HG03378 (cell line): ENCODE measurements at regions not wholly inside any gene's neighbourhood (a gene's known extent, or its start where the extent isn't known, plus 50 kb on each side); places are given as distances from the start of the nearest gene placed in this dataset.
"Not testable (repeated sequence)": the region's sequence is repeated elsewhere in the genome, so short reads cannot be mapped to it uniquely, and the experiment has no call there.

Experiments
- ATAC-seq: cut with Tn5 transposase; IDR thresholded peaks from one replicate; pipeline ENCODE4 v1.9.1; 2021; ENCODE audit warnings: mild to moderate bottlenecking, moderate library complexity; ENCODE audit not compliant: unreplicated experiment

DNA sequence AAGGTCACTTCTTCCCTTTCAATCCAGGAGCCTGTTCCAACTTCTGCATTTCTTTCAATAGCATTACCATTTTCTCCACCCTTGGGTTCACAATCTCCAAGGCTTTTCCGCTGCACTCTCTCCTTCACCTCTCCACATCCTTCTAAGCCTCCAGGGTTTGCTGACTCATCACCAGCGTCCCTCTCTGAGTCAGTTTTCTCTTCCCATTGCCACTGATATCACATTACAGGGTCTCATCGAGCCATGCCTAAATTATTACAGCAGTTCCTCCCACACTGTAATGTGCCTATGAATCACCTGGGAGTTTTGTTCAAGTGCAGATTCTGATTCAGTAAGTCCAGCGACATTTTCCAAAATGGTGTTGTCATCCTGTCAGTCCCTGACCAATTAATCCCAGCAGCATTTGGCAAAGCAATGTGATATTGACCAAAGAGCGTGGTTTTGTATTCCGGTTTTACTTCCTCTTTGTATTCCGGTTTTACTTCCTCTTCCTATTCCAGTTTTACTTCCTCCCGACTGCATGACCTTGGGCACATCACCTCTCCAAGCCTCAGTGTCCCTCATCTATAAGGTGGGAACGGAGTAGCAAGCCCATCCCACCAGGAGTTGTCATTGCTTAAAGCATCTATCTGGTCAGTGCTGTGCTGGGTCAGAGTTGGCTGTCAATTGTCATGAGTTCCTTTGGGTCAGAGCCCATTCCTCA, 208.3 kb upstream of the NBPF12 start:
- ATAC-seq, result not testable (repeated sequence)

DNA sequence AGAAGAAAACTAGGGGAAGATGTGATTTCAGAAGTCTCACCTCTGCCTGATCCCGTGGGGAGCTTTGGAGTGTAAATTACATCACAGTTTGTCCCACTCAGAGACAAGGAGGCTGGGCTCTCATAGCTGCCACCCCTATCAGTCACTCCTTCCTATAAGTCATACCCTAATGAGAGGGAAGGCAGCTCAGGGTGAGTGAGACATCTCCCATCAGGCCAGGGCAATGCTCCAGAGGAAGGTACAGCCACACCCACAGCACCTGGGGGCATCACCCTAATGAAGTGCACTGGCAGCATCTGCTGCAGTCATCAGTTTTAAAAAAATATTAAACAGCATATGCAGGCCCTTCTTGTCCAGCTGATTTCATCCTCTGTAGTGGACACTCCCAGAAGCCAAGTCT, 223.1 kb upstream of the NBPF12 start:
- not testable (repeated sequence) for ATAC-seq

DNA sequence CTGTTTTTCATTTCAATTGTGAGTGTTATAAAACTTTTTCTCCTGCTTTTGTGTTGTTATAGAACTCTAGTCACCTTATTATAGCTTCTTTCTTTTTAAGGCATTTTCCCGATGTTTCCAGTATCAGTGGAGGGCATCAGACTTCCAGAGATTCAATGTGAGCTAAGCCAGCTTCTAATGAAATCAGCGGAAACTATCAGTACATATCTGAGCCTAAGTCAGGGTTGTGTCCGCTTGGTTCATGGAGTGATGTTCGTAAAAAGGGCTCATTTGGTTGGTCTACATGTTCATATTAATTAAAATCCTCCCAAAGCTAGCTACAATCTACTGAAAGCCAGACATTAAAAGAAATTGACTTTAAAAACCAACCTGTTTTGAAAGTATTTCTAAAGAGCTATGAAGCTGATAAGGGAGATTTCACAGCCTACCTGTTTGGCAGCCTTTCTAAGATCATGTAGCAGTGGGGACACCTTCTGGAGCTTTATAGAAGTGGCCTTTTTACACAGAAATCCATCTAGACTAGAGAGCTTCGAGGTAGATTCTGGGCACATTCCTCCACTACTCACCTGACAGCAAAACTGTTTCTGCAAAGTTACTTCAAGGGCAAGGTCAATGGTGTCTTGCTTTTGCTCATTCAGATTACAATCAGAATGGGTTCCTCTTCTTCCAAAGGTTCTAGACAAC, 227.1 kb upstream of the NBPF12 start:
- ATAC-seq, result not testable (repeated sequence)

DNA sequence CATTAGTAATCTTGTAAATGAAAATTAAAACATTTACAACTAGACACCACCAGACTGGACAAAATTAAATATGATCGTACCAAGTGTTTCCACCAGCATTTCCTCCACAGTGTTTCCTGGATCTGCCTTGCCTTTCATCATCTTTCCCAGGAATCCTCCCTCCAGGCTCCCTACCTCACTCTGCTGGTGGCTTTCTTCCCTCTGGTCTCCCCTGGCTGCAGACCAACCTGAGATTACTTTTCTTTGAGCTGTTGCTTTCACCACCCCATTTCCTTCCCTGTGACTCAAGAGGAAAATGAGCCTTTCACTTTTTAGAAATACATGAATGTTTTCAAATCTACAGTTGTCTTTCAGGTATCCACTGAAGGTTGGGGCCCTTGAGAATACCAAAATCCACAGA, 228.8 kb upstream of the NBPF12 start:
- not testable (repeated sequence) for ATAC-seq

DNA sequence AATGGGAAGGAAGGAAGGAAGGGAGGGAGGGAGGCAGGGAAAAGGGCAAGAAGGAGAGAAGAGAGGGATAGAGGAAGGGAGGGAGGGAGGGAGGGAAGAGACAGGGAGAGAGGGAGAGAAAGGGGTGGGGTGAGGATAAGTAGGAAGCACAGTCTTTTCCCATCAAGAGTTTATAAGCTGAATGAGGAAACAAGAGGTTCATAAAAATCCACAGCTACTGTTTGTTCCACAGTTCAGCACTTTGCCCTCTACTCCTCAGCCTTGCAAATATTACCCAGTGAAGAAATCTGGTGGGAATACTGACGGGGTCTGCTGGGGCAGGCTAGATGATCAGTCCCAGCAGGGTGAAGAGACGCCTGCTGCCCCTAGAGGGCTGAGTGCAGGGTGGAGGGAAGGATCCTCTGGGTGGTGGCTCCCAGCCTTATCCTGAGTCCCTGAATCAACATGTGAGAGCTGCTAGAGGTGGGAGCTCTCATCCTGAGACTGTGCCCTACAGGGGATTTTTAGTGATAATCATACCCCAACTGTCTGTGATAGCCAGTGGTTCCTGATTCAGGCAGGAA, 233.9 kb upstream of the NBPF12 start:
- ATAC-seq, result not testable (repeated sequence)

DNA sequence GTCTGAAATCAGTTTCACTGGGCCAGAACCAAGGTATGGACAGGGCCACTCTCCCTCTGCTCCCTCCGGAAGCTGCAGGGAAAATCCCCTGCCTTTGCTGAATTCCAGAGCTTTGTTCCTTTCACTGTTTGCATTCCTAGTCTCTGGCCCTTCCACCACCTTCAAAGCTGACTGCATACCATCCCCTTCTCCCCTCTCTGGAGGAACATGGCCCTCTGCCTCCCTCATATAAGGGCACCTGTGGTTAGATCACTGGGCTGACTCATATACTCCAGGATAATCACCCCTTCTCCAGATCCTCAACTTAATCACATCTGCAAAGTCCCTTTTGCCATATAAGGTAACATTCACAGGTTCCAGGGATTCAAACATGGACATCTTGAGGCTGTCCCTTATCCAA, 236.8 kb upstream of the NBPF12 start:
- ATAC-seq, result not testable (repeated sequence)

DNA sequence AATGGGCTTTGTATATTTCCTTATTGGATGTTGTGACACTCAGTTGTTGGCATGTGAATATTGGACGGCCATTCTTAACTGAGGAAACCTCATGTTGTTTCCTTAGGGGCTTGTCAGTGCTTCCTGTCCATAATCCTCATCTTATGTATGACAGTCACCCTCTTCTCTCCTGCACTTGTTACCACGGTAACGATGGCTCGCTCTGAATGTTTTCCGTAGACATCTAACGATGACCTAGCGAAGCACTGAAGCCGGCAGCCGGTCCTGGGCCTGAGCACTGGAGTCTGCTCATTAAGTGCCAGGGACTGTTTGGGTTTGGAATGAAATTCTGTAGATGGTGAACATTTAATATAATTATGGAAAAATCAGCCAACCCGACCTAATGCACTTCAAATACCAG, 242.7 kb upstream of the NBPF12 start:
- not testable (repeated sequence) for ATAC-seq

DNA sequence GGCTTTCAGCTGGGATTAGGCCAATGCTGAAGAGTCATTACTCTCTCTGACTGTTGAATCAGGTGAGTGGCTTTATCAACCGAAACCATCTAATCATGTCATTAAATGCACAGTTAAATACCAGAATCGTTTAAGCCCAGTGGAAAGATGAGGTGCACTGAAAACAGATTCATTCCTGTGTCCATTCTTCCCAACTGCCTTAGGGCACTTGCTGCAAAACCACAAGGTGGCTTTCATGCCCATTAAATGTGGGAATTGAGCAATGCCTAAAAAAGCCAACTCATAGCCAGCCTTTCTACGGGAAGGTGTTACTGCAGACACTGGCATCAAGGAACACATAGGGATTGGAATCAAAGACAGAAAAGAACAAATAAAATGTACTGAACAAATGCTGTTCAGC, 246.3 kb upstream of the NBPF12 start:
- not testable (repeated sequence) for ATAC-seq

DNA sequence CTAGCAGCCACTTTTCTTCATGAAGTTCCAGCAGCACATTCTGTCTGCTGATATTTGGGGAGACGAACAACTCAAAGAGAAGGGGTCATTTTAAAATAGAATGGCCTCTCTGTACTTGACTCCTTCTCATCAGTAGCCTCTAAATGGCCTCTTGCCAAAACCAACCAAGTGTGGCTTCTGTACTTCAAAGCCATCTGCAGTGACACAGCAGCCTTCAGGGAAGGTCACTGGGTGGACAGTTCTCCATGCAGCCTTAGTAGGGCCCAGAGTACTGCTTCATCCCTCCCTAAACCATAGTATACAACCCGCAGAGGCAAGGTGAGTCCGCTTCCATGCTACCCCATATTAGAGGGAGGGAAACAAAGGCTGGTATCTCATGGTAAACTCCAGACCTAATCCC, 249.2 kb upstream of the NBPF12 start:
- not testable (repeated sequence) for ATAC-seq

DNA sequence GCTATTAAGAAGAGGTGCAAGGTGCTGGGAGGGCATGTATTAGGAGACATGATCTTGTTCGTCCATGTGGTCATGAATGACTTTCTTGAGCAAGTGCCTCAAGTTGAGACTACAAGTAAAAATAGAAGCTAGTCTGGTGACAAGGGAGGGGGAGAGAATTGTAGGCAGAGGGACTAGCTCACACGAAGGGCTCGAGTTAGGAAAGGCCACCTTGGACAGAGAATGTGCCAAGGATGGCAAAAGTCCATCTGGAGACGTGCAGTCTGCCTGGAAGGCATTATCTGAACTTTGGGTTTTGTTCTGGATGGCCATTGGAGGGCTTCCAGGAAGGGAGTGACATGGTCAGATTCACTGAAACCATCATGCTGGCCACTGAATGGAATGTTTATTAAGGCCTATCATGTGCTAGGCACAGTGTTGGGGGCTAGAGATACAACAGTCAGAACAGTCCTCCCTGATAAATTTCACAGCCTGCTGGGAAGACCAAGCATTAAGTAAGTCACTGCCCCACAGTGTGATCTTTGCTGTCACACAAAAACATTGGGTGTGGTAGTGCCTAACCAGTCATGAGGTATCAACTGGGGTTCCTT, 251.3 kb upstream of the NBPF12 start:
- not testable (repeated sequence) for ATAC-seq

DNA sequence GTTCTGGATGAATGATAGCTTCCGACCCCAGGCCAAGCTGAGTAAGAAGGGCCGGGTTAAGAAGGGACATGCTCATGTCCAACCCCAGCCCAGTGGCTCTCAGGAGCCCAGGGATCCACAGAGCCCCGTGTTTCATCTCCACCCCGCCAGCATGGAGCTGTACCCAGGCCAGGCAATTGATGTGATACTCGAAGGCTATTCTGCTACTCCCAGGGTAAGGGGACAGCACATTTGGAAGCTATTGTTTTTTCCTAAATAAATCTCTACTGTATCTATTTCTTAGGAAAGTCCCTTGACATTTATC, 255.0 kb upstream of the NBPF12 start:
- ATAC-seq, result not testable (repeated sequence)

DNA sequence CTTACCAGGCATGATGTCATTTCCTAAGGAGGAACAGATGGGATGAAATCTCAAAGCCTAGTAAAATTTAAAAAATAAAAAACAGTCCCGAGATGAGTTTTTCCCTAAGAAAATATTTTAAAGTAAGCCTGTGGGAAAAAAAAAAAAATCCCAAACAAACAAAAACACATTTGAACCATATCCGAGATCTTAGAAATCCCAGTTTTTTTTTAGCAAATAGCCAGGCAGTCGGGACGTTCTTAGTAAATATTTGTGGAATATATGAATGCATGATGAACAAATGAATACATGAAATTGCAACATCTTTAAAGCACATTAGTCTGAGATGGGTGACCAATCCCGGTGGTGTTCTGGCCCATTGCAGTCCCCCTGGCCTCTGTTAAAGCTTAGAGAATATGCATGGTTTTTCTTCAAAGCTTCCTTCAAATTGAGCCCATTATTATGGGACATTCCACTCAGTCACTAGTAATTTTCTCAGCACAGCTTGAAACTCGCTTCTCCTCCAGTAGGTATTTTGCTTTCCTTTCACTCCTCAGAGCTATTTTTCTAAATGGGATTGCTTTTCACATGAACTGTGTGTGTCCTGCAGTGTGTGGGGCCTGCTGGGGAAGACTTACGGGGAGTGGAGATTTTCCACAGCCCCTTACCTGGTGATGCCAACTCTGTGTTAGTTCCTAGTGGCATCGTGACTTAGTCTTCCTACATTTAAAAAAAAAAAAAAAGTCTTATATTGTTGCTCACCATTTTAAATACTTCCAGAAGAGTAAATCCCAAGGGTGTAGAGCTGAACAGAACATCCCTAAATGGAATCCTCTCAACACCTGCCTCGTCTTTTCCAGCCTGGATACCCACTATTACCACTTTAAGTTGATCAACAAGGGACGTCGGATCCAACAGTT, 255.6 kb upstream of the NBPF12 start:
- ATAC-seq, result not testable (repeated sequence)

DNA sequence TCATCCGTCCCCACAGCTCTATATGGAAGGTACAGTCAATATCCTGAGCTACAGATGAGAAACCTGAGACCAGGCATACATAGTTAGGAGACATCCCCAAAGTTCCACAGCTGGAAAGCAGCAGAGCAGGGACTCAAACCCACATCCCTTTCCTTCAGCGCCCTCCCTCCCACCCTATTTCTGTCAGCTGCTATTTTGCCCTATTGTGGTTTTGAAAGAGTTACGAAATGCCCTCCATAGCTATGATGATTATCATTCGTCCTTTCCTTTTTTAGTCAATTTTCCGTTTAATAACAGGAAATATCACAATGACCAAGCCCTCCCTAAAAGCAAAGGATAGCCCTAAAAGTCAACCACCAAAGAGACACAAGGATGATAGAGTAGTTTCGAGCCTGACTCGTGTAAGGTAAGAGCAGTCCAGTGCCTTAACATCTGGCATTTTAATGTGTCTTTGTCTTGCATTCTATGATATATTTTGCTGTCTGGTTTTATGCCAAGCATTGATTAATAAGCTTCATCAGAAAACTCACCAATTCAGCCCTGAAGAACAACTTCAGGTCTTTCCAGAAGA, 264.3 kb upstream of the NBPF12 start:
- ATAC-seq, result not testable (repeated sequence)

DNA sequence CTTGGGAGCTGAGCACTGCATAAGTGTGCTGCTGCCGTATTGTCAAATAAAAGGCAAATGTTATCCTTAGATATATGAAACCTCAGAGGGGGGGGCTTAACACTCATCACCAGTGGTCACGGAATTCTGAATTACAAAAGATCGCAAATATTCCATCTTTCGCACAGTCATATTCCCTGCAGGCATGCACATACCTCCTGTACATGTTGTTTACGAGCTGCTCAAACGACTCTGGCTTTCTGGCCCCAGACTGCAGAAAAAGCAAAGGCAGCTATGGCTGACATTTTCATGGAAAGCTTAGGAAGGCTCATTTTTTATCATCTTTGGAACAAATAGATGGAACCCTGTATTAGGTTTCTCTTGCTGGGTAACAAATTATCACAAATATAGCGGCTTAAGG, 265.5 kb upstream of the NBPF12 start:
- not testable (repeated sequence) for ATAC-seq

DNA sequence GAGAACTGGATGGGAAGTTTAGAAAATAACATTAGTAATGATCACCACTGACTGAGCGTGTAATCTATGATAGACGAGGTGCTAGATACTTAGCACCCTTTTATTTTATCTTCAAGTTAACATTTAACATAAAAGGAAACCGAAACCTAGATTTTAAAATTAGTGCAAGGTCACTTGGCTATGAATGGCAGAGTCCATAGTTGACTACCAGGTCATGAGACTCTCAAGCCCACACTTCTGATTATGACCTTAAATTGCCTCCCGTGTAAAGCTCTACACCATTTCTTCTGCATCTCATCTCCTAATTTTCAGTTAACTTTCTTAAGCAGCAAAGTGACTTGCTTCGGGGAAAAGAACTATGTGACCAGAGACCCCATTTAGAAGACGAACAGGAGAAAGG, 266.5 kb upstream of the NBPF12 start:
- not testable (repeated sequence) for ATAC-seq

DNA sequence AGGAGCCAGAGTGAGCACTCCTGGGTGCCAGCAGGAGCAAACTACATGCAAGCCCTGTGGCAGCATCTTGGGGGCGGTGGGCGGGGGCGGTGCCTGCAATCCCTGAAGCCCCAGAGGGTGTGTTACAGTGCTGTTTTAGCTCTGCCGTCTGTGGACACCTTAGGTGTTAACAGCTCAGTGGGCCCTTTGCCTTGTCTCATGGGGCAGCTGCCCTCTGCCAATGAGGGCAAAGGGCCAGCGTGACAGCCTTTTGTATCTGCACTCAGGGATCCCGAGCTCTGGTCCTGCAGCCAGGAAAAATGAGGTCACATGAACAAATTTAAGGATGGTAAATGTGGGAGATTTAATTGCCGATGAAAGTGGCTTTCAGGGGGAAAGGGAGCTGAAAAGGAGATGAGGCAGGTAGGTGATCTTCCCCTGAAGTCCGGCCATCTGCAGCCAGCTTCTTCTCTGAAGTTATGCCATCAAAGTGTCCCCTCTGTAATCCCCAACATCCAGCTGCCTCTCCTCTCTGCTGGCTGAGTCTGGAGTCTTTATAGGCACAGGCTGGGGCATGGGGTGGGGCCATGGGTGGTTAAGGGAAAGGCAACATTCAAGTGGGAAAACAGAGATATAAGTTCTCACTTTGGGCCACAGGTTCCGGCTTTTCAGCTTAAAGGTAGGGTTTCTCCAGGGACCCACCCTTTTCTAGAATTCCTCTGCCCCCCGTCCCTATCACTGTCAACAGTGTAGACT, 267.1 kb upstream of the NBPF12 start:
- not testable (repeated sequence) for ATAC-seq

DNA sequence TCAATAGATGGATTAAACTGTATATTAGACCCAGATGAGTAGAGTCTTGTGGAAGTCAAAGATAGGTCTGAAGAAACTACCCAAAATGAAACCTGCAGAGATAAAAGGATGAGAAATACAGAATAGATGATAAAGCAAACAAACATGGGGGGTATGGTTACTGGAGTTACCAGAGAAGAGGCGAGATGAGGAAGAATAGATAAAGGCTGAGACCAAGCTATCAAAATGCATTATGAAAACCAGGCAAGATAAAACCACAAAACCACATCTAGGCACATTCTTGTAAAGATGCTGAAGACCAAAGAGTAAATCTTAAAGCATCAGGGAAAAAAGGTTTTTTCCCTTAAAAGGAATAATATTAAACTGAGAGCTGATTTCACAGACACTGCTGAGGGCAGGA, 271.8 kb upstream of the NBPF12 start:
- not testable (repeated sequence) for ATAC-seq

DNA sequence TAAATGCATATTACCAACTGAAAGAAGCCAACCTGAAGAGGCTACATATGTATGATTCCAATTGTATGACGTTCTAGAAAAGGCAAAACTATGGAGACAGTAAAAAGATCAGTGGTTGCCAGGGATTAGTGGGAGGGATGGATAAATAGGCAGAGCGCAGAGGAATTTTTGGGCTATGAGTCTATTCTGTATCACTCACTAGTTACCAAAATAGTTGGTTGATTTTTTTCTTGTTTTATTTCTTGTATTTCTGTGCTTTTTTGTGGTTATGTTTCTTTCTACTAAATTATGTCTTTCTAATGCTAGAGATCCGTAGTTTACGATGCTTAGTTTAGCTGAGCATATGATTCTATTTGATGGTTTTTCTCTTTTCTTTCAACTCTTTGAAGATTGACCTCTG, 277.9 kb upstream of the NBPF12 start:
- not testable (repeated sequence) for ATAC-seq

DNA sequence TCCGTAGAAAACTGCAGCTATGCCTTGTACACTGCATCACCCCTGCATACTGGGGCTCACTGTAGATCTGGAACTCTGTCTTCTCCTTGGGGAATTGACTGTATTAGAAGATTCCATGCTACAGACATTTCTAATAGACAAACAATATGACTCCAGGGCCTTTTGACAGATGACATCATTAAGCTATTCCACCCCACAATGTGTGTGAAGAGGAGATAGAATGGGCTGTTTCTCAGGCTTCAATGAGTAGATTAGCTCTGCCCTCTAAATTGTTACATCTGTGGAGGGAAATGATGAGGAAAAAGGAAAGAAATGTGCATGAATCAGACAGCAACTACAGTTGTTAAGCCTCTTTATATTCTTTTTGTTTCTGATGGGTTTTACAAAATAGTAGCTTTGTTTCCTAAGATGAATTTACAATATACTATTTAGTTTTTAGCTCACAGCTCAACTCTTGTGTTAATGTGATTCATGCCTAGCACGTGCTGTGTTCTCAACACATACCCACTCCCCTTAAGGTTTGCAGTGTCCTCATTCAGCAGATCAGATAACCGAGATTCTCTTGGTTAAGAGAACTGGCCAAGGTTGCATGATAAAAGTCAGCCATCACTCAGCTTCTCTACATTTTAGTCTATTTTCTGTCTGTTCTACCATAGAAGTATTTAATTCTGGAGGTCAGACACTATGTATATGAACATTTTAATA, 281.6 kb upstream of the NBPF12 start:
- not testable (repeated sequence) for ATAC-seq
